ENCODE measurements at regions not wholly inside any gene's neighbourhood (a gene's known extent, or its start where the extent isn't known, plus 50 kb on each side); places are given as distances from the start of the nearest gene placed in this dataset.

DNA sequence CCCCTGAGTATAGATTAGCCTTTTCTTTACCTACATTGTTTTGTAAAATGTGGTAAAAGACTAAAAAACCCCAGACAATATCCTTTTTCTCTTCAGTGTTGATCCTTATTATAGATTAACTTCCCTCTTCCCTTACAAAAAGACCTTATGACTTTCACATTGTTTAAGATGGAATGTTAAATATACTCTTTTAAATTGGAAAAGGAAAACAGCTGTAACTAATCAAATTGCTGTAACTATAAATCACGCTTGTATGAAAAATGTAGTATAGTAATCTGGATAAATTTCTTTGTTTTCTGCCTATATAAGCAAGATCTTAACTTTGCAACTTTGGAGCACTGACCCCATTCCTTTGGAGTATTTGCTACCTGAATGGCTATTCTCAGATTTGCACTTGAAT, 383.1 kb downstream of the FAM170A start:
- TF ChIP-seq, protein P1, sequence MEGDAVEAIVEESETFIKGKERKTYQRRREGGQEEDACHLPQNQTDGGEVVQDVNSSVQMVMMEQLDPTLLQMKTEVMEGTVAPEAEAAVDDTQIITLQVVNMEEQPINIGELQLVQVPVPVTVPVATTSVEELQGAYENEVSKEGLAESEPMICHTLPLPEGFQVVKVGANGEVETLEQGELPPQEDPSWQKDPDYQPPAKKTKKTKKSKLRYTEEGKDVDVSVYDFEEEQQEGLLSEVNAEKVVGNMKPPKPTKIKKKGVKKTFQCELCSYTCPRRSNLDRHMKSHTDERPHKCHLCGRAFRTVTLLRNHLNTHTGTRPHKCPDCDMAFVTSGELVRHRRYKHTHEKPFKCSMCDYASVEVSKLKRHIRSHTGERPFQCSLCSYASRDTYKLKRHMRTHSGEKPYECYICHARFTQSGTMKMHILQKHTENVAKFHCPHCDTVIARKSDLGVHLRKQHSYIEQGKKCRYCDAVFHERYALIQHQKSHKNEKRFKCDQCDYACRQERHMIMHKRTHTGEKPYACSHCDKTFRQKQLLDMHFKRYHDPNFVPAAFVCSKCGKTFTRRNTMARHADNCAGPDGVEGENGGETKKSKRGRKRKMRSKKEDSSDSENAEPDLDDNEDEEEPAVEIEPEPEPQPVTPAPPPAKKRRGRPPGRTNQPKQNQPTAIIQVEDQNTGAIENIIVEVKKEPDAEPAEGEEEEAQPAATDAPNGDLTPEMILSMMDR (IDR thresholded peaks at IDR 0.05), result no peak
- TF ChIP-seq POLR2AphosphoS5 (IDR thresholded peaks at IDR 0.05; ENCODE audit: insufficient read depth in 1 of 2, low read depth in 1 of 2) (no peak), POLR2A (IDR thresholded peaks at IDR 0.05) (no peak)
